ENCODE measurements at regions not wholly inside any gene's neighbourhood (a gene's known extent, or its start where the extent isn't known, plus 50 kb on each side); places are given as distances from the start of the nearest gene placed in this dataset.

DNA sequence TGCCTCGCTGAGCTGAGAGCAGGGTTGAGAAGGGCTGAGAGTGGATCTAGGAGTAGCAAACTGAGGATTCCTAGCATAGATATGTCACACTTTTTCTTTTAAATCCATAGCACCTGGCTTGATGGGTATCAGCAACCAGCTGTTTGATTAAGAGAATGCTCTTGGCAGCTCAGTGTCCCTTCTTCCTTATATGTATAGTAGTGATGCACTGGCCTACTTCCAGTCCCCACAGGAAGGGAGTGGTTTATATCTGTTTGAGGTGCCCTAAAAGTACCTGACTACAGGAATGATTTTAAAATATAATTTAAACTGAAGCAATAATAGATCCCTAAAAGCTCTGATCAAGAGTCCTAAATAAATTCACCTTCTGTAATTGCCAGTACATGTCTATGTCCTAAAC lies 546.8 kb upstream of the ZNF608 start:
- Mint-ChIP-seq H3K4me1 (ENCODE audit: low read depth, unreplicated experiment) (peaks cover 11% of the 10 kb centered on the region), H3K9me3 (ENCODE audit: low read depth, unreplicated experiment) (no peaks in the 10 kb centered on the region), H3K27me3 (ENCODE audit: unreplicated experiment) (no peaks in the 10 kb centered on the region), H3K27ac (ENCODE audit: unreplicated experiment) (no peak overlapping the region), H3K36me3 (ENCODE audit: insufficient read depth, unreplicated experiment) (no peaks in the 10 kb centered on the region), H3K4me3 (ENCODE audit: low read depth, unreplicated experiment) (no peak overlapping the region)
- CTCF ChIA-PET, result no interaction called here
- BruUV-seq (replicated peaks), result no TSS peak
- no peak for DNase-seq
- intact Hi-C loops (cut with micrococcal nuclease; ENCODE audit: unreplicated experiment), result no loop called here
- TF ChIP-seq, protein P1, sequence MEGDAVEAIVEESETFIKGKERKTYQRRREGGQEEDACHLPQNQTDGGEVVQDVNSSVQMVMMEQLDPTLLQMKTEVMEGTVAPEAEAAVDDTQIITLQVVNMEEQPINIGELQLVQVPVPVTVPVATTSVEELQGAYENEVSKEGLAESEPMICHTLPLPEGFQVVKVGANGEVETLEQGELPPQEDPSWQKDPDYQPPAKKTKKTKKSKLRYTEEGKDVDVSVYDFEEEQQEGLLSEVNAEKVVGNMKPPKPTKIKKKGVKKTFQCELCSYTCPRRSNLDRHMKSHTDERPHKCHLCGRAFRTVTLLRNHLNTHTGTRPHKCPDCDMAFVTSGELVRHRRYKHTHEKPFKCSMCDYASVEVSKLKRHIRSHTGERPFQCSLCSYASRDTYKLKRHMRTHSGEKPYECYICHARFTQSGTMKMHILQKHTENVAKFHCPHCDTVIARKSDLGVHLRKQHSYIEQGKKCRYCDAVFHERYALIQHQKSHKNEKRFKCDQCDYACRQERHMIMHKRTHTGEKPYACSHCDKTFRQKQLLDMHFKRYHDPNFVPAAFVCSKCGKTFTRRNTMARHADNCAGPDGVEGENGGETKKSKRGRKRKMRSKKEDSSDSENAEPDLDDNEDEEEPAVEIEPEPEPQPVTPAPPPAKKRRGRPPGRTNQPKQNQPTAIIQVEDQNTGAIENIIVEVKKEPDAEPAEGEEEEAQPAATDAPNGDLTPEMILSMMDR (IDR thresholded peaks at IDR 0.05; ENCODE audit: unreplicated experiment), result no peak

DNA sequence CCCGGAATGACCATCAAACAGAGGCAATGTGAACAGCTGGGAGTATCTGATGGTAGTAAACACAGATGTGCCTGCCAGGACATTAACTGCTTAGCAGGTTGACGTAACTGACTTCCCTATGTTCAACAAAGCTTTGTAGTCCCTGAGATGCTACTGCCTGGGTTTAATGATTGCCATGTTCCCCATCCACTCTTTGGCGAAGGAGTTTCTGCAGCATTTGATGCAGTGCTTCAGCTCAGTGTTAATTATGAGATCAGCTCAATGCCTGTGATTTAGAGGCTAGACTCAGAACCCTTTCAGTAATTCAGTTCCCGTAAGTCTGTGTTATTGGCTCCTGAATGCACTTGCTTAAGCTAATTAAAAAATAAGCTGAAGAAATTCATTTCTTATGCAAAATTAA lies 547.3 kb upstream of the ZNF608 start:
- CTCF ChIA-PET, result interaction anchor here (0.6 kb wide), 1 partner anchor 545 kb away, joined by 7 read pairs; no protein-coding TSS in a partner anchor
- TF ChIP-seq, protein P1 (IDR thresholded peaks at IDR 0.05; ENCODE audit: unreplicated experiment), result no peak
- H3K9me3 Mint-ChIP-seq (ENCODE audit: low read depth, unreplicated experiment), result no peaks in the 10 kb centered on the region
- H3K27ac Mint-ChIP-seq (ENCODE audit: unreplicated experiment), result no peak overlapping the region
- no peak for DNase-seq
- H3K4me1 Mint-ChIP-seq (ENCODE audit: low read depth, unreplicated experiment), result peaks cover 16% of the 10 kb centered on the region
- H3K36me3 Mint-ChIP-seq (ENCODE audit: insufficient read depth, unreplicated experiment), result no peaks in the 10 kb centered on the region
- no TSS peak for BruUV-seq (replicated peaks)
- H3K4me3 Mint-ChIP-seq (ENCODE audit: low read depth, unreplicated experiment), result no peak overlapping the region
- intact Hi-C loops (cut with micrococcal nuclease; ENCODE audit: unreplicated experiment), result no loop called here
- no peaks in the 10 kb centered on the region for H3K27me3 Mint-ChIP-seq (ENCODE audit: unreplicated experiment)

DNA sequence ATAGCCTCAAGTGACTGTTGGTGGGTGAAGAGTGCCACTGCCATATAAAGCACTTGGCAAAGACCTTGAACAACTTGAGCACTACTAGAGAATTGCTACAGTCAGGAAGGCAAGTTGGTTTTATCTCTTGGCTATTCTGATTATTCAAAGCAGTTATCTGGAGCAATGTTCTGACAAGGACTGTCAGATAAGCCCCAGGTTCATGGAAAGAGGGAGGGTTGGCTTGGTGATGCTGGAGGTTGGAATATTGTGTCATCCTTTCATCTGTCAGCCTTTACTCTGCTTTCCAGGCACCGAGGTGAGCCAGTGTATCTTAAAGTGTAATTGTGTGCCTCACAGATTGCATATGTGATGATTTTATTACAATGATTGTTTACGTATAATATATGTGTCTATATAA lies 548.4 kb upstream of the ZNF608 start:
- BruUV-seq (replicated peaks), result no TSS peak
- Mint-ChIP-seq H3K4me1 (ENCODE audit: low read depth, unreplicated experiment) (peaks cover 16% of the 10 kb centered on the region), H3K9me3 (ENCODE audit: low read depth, unreplicated experiment) (no peaks in the 10 kb centered on the region), H3K36me3 (ENCODE audit: insufficient read depth, unreplicated experiment) (no peaks in the 10 kb centered on the region), H3K27ac (ENCODE audit: unreplicated experiment) (no peak overlapping the region), H3K4me3 (ENCODE audit: low read depth, unreplicated experiment) (no peak overlapping the region), H3K27me3 (ENCODE audit: unreplicated experiment) (no peaks in the 10 kb centered on the region)
- TF ChIP-seq, protein P1 (IDR thresholded peaks at IDR 0.05; ENCODE audit: unreplicated experiment), result no peak
- DNase-seq, result no peak
- CTCF ChIA-PET, result interaction anchor here (0.9 kb wide), 1 partner anchor 21 kb away, joined by 3 read pairs; no protein-coding TSS in a partner anchor
- intact Hi-C loops (cut with micrococcal nuclease; ENCODE audit: unreplicated experiment), result no loop called here

DNA sequence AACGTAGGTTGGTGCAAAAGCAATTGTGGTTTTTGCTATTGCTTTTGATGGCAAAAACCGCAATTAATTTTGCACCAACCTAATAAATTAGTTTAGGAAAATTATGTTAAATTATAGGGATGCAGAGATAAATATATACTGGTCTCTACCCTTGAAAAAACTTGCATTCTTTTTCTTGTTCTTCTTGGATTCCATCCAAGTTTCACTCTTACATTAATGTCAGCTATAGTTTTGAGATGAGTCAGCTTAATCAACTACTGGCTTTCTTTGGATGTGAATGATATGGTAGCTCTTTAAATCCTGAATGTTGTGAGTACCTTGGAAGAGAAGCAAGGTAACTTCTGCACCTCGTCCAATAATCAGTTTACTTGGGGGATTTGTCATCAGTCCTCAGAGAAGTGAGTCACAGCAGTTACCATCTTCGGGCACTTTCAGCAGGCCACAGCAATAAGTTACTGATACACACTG lies 549.0 kb upstream of the ZNF608 start:
- CTCF ChIA-PET, result interaction anchor here (0.9 kb wide), 1 partner anchor 20 kb away, joined by 3 read pairs; no protein-coding TSS in a partner anchor

More for the DNA sequence above, 549.0 kb upstream of the ZNF608 start:
- Mint-ChIP-seq H3K27ac (ENCODE audit: unreplicated experiment) (no peak overlapping the region), H3K4me3 (ENCODE audit: low read depth, unreplicated experiment) (no peak overlapping the region), H3K4me1 (ENCODE audit: low read depth, unreplicated experiment) (peaks cover 16% of the 10 kb centered on the region), H3K27me3 (ENCODE audit: unreplicated experiment) (no peaks in the 10 kb centered on the region), H3K9me3 (ENCODE audit: low read depth, unreplicated experiment) (no peaks in the 10 kb centered on the region), H3K36me3 (ENCODE audit: insufficient read depth, unreplicated experiment) (no peaks in the 10 kb centered on the region)
- intact Hi-C loops (cut with micrococcal nuclease; ENCODE audit: unreplicated experiment), result no loop called here
- DNase-seq, result no peak
- no TSS peak for BruUV-seq (replicated peaks)
- TF ChIP-seq, protein P1 (IDR thresholded peaks at IDR 0.05; ENCODE audit: unreplicated experiment), result no peak
